ENCODE measurements at regions not wholly inside any gene's neighbourhood (a gene's known extent, or its start where the extent isn't known, plus 50 kb on each side); places are given as distances from the start of the nearest gene placed in this dataset.

GRCh38 chr7:53306846-53307245 is 271.4 kb downstream of the POM121L12 start:
- Histone ChIP-seq H3K4me3 (ENCODE audit: low read length) (no peak overlapping the region), H3K9me3 (ENCODE audit: low read length) (no peaks in the 10 kb centered on the region), H3K36me3 (ENCODE audit: insufficient read depth, low read length) (no peaks in the 10 kb centered on the region), H3K4me1 (ENCODE audit: insufficient read depth, low read length) (no peaks in the 10 kb centered on the region), H3K27ac (ENCODE audit: low read depth, low read length) (no peak overlapping the region), H3K27me3 (ENCODE audit: insufficient read depth, low read length, poor library complexity, severe bottlenecking) (no peaks in the 10 kb centered on the region)
- Mint-ChIP-seq H3K27me3 (no peaks in the 10 kb centered on the region), H3K27ac (no peak overlapping the region), H3K36me3 (no peaks in the 10 kb centered on the region), H3K4me1 (no peaks in the 10 kb centered on the region), H3K4me3 (no peak overlapping the region), H3K9me3 (peaks cover 14 to 58% (median 35%) of the 10 kb centered on the region in 5 donors)
- ChIA-PET POLR2A (no interaction called here), CTCF (no interaction called here)
- no peak for DNase-seq

GRCh38 chr7:53311205-53311604 is 275.8 kb downstream of the POM121L12 start:
- no peak overlapping the region for H3K4me3 Mint-ChIP-seq
- H3K4me1 Mint-ChIP-seq: no peaks in the 10 kb centered on the region
- peaks cover 16 to 47% (median 28%) of the 10 kb centered on the region in 5 donors for H3K9me3 Mint-ChIP-seq
- no peaks in the 10 kb centered on the region for H3K9me3 ChIP-seq (ENCODE audit: low read length)
- no peaks in the 10 kb centered on the region for H3K36me3 Mint-ChIP-seq
- no peak overlapping the region for H3K4me3 ChIP-seq (ENCODE audit: low read length)
- no peak overlapping the region for H3K27ac ChIP-seq (ENCODE audit: low read depth, low read length)
- H3K27me3 Mint-ChIP-seq: no peaks in the 10 kb centered on the region
- no peaks in the 10 kb centered on the region for H3K4me1 ChIP-seq (ENCODE audit: insufficient read depth, low read length)
- H3K27ac Mint-ChIP-seq: no peak overlapping the region
- ChIA-PET POLR2A (no interaction called here), CTCF (no interaction called here)
- no peaks in the 10 kb centered on the region for H3K27me3 ChIP-seq (ENCODE audit: insufficient read depth, low read length, poor library complexity, severe bottlenecking)
- no peak for DNase-seq
- H3K36me3 ChIP-seq (ENCODE audit: insufficient read depth, low read length): no peaks in the 10 kb centered on the region

- Mint-ChIP-seq H3K27me3 (no peaks in the 10 kb centered on the region), H3K4me3 (no peak overlapping the region), H3K36me3 (no peaks in the 10 kb centered on the region), H3K4me1 (no peaks in the 10 kb centered on the region), H3K9me3 (peaks cover 9 to 39% (median 17%) of the 10 kb centered on the region in 5 donors), H3K27ac (no peak overlapping the region)
- ChIA-PET CTCF (interaction anchor here (1.6 kb wide), 1 partner anchor 16 kb away, joined by 4 read pairs; no protein-coding TSS in a partner anchor), POLR2A (no interaction called here)
- H3K27ac ChIP-seq (ENCODE audit: low read depth, low read length): no peak overlapping the region
- no peak overlapping the region for H3K4me3 ChIP-seq (ENCODE audit: low read length)
- no peaks in the 10 kb centered on the region for H3K27me3 ChIP-seq (ENCODE audit: insufficient read depth, low read length, poor library complexity, severe bottlenecking)
- H3K4me1 ChIP-seq (ENCODE audit: insufficient read depth, low read length): no peaks in the 10 kb centered on the region
- H3K9me3 ChIP-seq (ENCODE audit: low read length): no peaks in the 10 kb centered on the region
- DNase-seq: no peak
- H3K36me3 ChIP-seq (ENCODE audit: insufficient read depth, low read length): no peaks in the 10 kb centered on the region
Observed at GRCh38 chr7:53315981-53316380, 280.5 kb downstream of the POM121L12 start.

- no peaks in the 10 kb centered on the region for H3K9me3 ChIP-seq (ENCODE audit: low read length)
- H3K4me3 Mint-ChIP-seq: no peak overlapping the region
- H3K4me1 Mint-ChIP-seq: no peaks in the 10 kb centered on the region
- POLR2A ChIA-PET: no interaction called here
- no peak overlapping the region for H3K27ac Mint-ChIP-seq
- H3K4me1 ChIP-seq (ENCODE audit: insufficient read depth, low read length): no peaks in the 10 kb centered on the region
- H3K27me3 ChIP-seq (ENCODE audit: insufficient read depth, low read length, poor library complexity, severe bottlenecking): no peaks in the 10 kb centered on the region
- no peaks in the 10 kb centered on the region for H3K27me3 Mint-ChIP-seq
- no peaks in the 10 kb centered on the region for H3K36me3 ChIP-seq (ENCODE audit: insufficient read depth, low read length)
- peaks cover 7 to 38% (median 11%) of the 10 kb centered on the region in 5 donors for H3K9me3 Mint-ChIP-seq
- no peak overlapping the region for H3K27ac ChIP-seq (ENCODE audit: low read depth, low read length)
- H3K4me3 ChIP-seq (ENCODE audit: low read length): no peak overlapping the region
- CTCF ChIA-PET: no interaction called here
- no peak for DNase-seq
- no peaks in the 10 kb centered on the region for H3K36me3 Mint-ChIP-seq
Observed at GRCh38 chr7:53318566-53318965, 283.1 kb downstream of the POM121L12 start.

GRCh38 chr7:53325061-53325460 is 289.6 kb downstream of the POM121L12 start:
- Histone ChIP-seq H3K4me3 (ENCODE audit: low read length) (no peak overlapping the region), H3K27me3 (ENCODE audit: insufficient read depth, low read length, poor library complexity, severe bottlenecking) (no peaks in the 10 kb centered on the region), H3K36me3 (ENCODE audit: insufficient read depth, low read length) (no peaks in the 10 kb centered on the region), H3K27ac (ENCODE audit: low read depth, low read length) (no peak overlapping the region), H3K4me1 (ENCODE audit: insufficient read depth, low read length) (no peaks in the 10 kb centered on the region), H3K9me3 (ENCODE audit: low read length) (no peaks in the 10 kb centered on the region)
- no peaks in the 10 kb centered on the region for H3K4me1 Mint-ChIP-seq
- ChIA-PET POLR2A (no interaction called here), CTCF (no interaction called here)
- H3K36me3 Mint-ChIP-seq: peaks cover 0 to 2% (median 0%) of the 10 kb centered on the region in 3 donors
- DNase-seq: no peak
- peaks cover 2 to 27% (median 15%) of the 10 kb centered on the region in 5 donors for H3K9me3 Mint-ChIP-seq
- no peak overlapping the region for H3K4me3 Mint-ChIP-seq
- no peak overlapping the region for H3K27ac Mint-ChIP-seq
- no peaks in the 10 kb centered on the region for H3K27me3 Mint-ChIP-seq

GRCh38 chr7:53326634-53327033 is 291.2 kb downstream of the POM121L12 start:
- Histone ChIP-seq H3K4me1 (ENCODE audit: insufficient read depth, low read length) (no peaks in the 10 kb centered on the region), H3K4me3 (ENCODE audit: low read length) (no peak overlapping the region), H3K27me3 (ENCODE audit: insufficient read depth, low read length, poor library complexity, severe bottlenecking) (no peaks in the 10 kb centered on the region), H3K27ac (ENCODE audit: low read depth, low read length) (no peak overlapping the region), H3K36me3 (ENCODE audit: insufficient read depth, low read length) (no peaks in the 10 kb centered on the region), H3K9me3 (ENCODE audit: low read length) (no peaks in the 10 kb centered on the region)
- DNase-seq: no peak
- ChIA-PET CTCF (no interaction called here), POLR2A (no interaction called here)
- Mint-ChIP-seq H3K4me3 (no peak overlapping the region), H3K4me1 (no peaks in the 10 kb centered on the region), H3K27ac (no peak overlapping the region), H3K27me3 (no peaks in the 10 kb centered on the region), H3K36me3 (peaks cover 0 to 2% (median 0%) of the 10 kb centered on the region in 3 donors), H3K9me3 (peaks cover 6 to 30% (median 22%) of the 10 kb centered on the region in 5 donors)

GRCh38 chr7:53336105-53336668 is 300.8 kb downstream of the POM121L12 start:
- Histone ChIP-seq H3K27ac (ENCODE audit: low read depth, low read length) (no peak overlapping the region), H3K4me1 (ENCODE audit: insufficient read depth, low read length) (no peaks in the 10 kb centered on the region), H3K27me3 (ENCODE audit: insufficient read depth, low read length, poor library complexity, severe bottlenecking) (no peaks in the 10 kb centered on the region), H3K4me3 (ENCODE audit: low read length) (no peak overlapping the region), H3K36me3 (ENCODE audit: insufficient read depth, low read length) (no peaks in the 10 kb centered on the region), H3K9me3 (ENCODE audit: low read length) (no peaks in the 10 kb centered on the region)
- ChIA-PET CTCF (no interaction called here), POLR2A (no interaction called here)
- Mint-ChIP-seq H3K27ac (no peak overlapping the region), H3K27me3 (no peaks in the 10 kb centered on the region), H3K36me3 (no peaks in the 10 kb centered on the region), H3K4me3 (no peak overlapping the region), H3K4me1 (no peaks in the 10 kb centered on the region), H3K9me3 (peaks cover 4 to 23% (median 9%) of the 10 kb centered on the region in 5 donors)
- no peak for DNase-seq

GRCh38 chr7:53340220-53340619 is 304.8 kb downstream of the POM121L12 start:
- no peak overlapping the region for H3K27ac Mint-ChIP-seq
- H3K4me1 Mint-ChIP-seq: no peaks in the 10 kb centered on the region
- Histone ChIP-seq H3K4me3 (ENCODE audit: low read length) (no peak overlapping the region), H3K27ac (ENCODE audit: low read depth, low read length) (no peak overlapping the region), H3K36me3 (ENCODE audit: insufficient read depth, low read length) (no peaks in the 10 kb centered on the region), H3K4me1 (ENCODE audit: insufficient read depth, low read length) (no peaks in the 10 kb centered on the region), H3K27me3 (ENCODE audit: insufficient read depth, low read length, poor library complexity, severe bottlenecking) (no peaks in the 10 kb centered on the region), H3K9me3 (ENCODE audit: low read length) (no peaks in the 10 kb centered on the region)
- peaks cover 6 to 43% (median 17%) of the 10 kb centered on the region in 5 donors for H3K9me3 Mint-ChIP-seq
- H3K27me3 Mint-ChIP-seq: no peaks in the 10 kb centered on the region
- POLR2A ChIA-PET: no interaction called here
- H3K4me3 Mint-ChIP-seq: no peak overlapping the region
- CTCF ChIA-PET: no interaction called here
- no peaks in the 10 kb centered on the region for H3K36me3 Mint-ChIP-seq
- DNase-seq: no peak

- no peaks in the 10 kb centered on the region for H3K36me3 Mint-ChIP-seq
- POLR2A ChIA-PET: no interaction called here
- DNase-seq: no peak
Observed at GRCh38 chr7:53350241-53350640, 314.8 kb downstream of the POM121L12 start.

More at GRCh38 chr7:53350241-53350640, 314.8 kb downstream of the POM121L12 start:
- Histone ChIP-seq H3K4me1 (ENCODE audit: insufficient read depth, low read length) (no peaks in the 10 kb centered on the region), H3K27me3 (ENCODE audit: insufficient read depth, low read length, poor library complexity, severe bottlenecking) (no peaks in the 10 kb centered on the region), H3K9me3 (ENCODE audit: low read length) (no peaks in the 10 kb centered on the region), H3K4me3 (ENCODE audit: low read length) (no peak overlapping the region), H3K27ac (ENCODE audit: low read depth, low read length) (no peak overlapping the region), H3K36me3 (ENCODE audit: insufficient read depth, low read length) (no peaks in the 10 kb centered on the region)
- no peak overlapping the region for H3K27ac Mint-ChIP-seq
- H3K4me3 Mint-ChIP-seq: no peak overlapping the region
- no peaks in the 10 kb centered on the region for H3K27me3 Mint-ChIP-seq
- H3K4me1 Mint-ChIP-seq: no peaks in the 10 kb centered on the region
- peaks cover 8 to 35% (median 24%) of the 10 kb centered on the region in 5 donors for H3K9me3 Mint-ChIP-seq
- CTCF ChIA-PET: no interaction called here
